GM19452 (cell line): ENCODE measurements at regions not wholly inside any gene's neighbourhood (a gene's known extent, or its start where the extent isn't known, plus 50 kb on each side); places are given as distances from the start of the nearest gene placed in this dataset.
"Not testable (repeated sequence)": the region's sequence is repeated elsewhere in the genome, so short reads cannot be mapped to it uniquely, and the experiment has no call there.

ENCODE experiments used
- ATAC-seq: cut with Tn5 transposase; IDR thresholded peaks from one replicate; pipeline ENCODE4 v1.9.1; 2021; ENCODE audit not compliant: unreplicated experiment

- no peak for ATAC-seq
These were observed 114.1 kb upstream of the PWP1 start for GRCh38 chr12:107571492-107571891.

GRCh38 chr12:107574691-107575090, 110.9 kb upstream of the PWP1 start:
- no peak for ATAC-seq

GRCh38 chr12:107580750-107581618, 104.6 kb upstream of the PWP1 start:
- ATAC-seq: no peak

DNA sequence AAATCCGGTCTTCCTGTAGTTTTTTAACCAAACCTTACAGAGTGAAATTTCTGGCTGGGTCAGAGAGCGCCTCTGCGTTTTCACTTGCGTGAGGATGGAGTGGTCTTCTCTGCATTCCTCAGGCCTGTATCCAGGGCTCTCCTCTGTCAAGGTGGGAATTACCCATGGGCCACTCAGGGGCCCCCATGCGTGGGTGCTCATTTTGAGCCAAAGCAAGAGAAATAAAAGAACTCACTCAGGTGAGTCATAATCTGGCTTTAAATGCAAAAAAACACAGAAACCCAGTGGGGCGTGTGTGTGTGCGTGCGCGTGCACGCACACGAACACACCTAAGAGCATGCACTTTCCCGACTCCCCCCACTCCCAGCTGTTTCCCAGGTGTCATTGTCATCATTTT, 104.0 kb upstream of the PWP1 start:
- ATAC-seq: no peak

- no peak for ATAC-seq
These were observed 102.0 kb upstream of the PWP1 start for GRCh38 chr12:107583551-107583950.

- ATAC-seq: no peak
These were observed 101.0 kb upstream of the PWP1 start for GRCh38 chr12:107584563-107584962.

- ATAC-seq: no peak
These were observed 99.2 kb upstream of the PWP1 start for GRCh38 chr12:107586256-107586970.

- no peak for ATAC-seq
These were observed 95.2 kb upstream of the PWP1 start for GRCh38 chr12:107590413-107590812.

- no peak for ATAC-seq
These were observed 94.7 kb upstream of the PWP1 start for GRCh38 chr12:107590814-107591375.

DNA sequence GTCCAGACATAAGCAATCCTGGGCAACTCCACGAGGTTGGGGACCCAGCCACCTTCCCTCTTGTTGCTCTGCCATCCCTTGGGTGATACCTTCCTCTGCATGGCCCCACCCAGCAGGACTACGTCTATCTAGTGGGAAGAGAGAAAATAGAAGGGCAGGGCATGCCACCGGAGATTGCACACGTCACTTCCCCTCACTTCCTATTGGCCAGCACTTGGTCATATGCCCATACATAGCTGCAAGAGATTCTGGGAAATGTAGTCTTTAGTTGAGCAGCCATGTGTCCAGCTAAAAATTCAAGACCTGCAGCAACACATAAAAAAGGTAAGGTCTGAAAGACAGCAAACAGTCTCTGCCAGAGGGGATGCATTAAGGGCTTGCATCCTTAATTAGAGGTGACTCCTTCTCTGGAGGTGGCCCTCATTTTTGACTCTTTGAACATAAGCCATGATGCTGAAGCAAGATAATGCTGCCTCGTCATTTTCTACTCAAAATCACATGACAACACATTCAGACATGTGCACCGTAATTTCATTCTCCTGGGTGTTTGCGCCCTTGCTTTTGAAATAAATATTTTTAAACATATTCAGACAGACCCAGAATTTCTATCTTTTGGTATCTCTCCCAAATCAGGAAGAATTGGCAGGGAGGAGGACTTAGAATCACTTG, 91.8 kb upstream of the PWP1 start:
- no peak for ATAC-seq

- ATAC-seq: no peak
These were observed 90.6 kb upstream of the PWP1 start for GRCh38 chr12:107594995-107595394.

GRCh38 chr12:107597695-107598410, 87.7 kb upstream of the PWP1 start:
- peak; percentile 63 for ATAC-seq

GRCh38 chr12:107598906-107599305, 86.7 kb upstream of the PWP1 start:
- no peak for ATAC-seq

DNA sequence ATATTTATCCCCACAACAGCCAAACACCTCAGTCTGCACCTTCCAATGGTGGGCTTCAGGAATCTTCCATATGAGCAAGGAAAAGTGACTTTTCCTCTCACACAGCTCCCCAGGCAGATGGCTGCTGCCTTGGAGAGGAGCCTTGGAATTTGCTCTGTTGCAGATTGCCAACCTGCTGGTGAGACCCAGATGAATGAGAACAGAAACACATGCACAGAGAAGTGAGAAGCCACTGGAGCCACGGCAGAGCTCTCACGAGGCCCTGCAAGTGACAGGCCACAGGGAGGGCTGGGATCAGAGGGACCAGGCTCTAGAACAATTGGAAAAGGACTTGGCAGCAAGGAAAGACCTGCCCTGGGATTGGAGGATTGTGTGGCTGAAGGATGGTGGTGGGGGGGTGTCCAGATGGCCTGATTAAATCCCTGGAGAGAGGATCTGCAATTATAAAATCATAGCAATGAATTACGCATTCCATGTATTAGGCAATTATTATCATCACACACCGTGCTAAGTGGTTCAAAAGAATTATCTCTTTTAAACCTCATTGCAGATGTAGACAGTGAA, 84.9 kb upstream of the PWP1 start:
- no peak for ATAC-seq

GRCh38 chr12:107602446-107602845, 83.2 kb upstream of the PWP1 start:
- ATAC-seq: no peak

GRCh38 chr12:107605293-107605692, 80.3 kb upstream of the PWP1 start:
- ATAC-seq: no peak

DNA sequence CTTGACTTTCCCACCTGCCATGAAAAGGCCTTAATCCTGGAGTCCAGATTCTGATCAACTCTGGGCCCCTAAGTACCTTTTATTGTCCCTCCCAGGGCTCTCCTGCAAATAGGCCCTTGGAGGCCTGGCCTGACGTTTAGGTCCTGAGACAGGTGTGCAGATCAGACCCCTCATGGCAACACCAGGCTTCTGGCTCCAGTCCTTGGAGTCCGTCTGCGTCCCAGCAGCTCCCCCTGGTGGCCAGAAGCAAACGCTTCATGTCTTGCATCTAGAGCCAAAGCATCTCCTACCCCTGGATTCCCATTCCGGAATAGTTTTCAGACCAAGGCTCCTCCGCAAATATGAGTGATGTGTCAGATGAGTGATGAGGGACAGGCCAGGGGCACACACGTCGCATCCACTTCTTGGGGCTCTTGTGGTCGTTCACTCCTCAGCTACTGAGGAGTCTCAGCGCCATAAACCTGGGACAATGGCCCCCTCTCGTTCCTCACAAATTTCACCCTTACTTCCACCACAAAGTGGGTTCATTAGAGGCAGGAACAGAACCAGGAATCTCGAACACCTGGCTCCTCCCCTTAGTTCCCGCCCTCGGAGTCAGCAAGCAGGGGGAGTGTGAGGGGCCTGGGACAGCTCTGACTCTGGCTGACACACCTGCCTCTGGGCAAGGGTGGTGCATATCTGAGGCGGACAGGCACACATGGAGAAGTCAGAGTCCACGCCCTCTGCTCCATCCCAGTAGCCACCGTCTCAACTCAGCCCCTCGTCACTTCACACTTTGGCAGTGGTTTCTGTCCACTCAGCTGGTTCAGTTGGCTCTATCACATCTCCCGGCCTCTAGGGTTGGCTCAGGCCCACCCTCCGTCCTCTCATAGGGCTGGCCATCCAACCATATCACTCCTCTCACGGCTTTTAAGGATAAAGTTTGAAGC, 77.9 kb upstream of the PWP1 start:
- ATAC-seq: no peak

DNA sequence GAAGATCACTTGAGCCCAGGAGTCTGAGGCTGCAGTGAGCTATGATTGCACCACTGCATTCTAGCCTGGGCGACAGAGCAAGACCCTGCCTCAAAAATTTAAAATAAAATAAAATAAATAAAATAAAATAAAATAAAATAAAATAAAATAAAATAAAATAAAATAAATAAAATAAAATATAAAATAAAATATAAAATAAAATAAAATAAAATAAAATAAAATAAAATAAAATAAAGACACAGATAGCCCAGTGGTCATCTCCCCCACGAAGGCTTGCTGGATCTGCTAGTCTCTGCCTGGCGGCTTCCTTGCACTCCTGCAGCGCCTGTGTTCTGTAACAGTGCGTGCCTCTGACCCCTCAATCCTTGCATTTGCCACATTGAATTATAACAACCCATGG, 76.8 kb upstream of the PWP1 start:
- ATAC-seq: not testable (repeated sequence)
